Endothelial cell of umbilical vein (primary cell): ENCODE measurements at regions not wholly inside any gene's neighbourhood (a gene's known extent, or its start where the extent isn't known, plus 50 kb on each side); places are given as distances from the start of the nearest gene placed in this dataset.

Experiments
- BruUV-seq: library from RNA; stranded (reverse); fragments of 400-500 nt; replicated peaks from 2 replicates; lab custom pipeline; 2021; lab: Mats Ljungman, UMichigan
- CTCF ChIA-PET: fragments of 300-600, 350-600 bp; sonication (Branson Sonifier 250); formaldehyde crosslinking; loops from one replicate; lab custom pipeline; 2021; ENCODE audit warnings: antibody characterized with exemption, inconsistent platforms; lab: Charles Lee
- POLR2A ChIA-PET: fragments of 300-600, 350-600 bp; sonication (Branson Sonifier 250); formaldehyde crosslinking; loops from one replicate; lab custom pipeline; 2021; ENCODE audit warnings: antibody characterized with exemption, inconsistent platforms; lab: Charles Lee
- DNase-seq: peaks from one replicate; pipeline ENCODE4 v3.0.0-alpha.2; 2011; ENCODE audit warnings: low read depth, low spot score
- FAIRE-seq: peaks from 2 replicates; lab custom pipeline; 2011; peaks lifted over from hg19 to GRCh38; lab: Jason Lieb, UNC
- H2AFZ ChIP-seq: 2 replicates; pipeline ENCODE4 v1.6.0; 2012; ENCODE audit warnings: low read depth, low read length, control low read depth, inconsistent platforms
- H3K27ac ChIP-seq: 2 replicates; pipeline ENCODE4 v1.5.1; 2011; ENCODE audit warnings: low read depth, mild to moderate bottlenecking, control low read depth, low read length, moderate library complexity; ENCODE audit not compliant: insufficient read depth
- H3K27me3 ChIP-seq, 2 experiments: 2 replicates each; pipeline versions ENCODE4 v1.6.0 to v1.6.1; 2011; ENCODE audit warnings: low read length in 2 of 2, mixed read lengths in 1 of 2; ENCODE audit not compliant: control insufficient read depth in 2 of 2, insufficient read depth in 2 of 2
- H3K36me3 ChIP-seq, 2 experiments: 2 replicates in 1 of 2; 3 replicates in 1 of 2; pipeline ENCODE4 v1.5.1; 2011; ENCODE audit warnings: low read length in 2 of 2, mild to moderate bottlenecking in 1 of 2, moderate library complexity in 1 of 2; ENCODE audit not compliant: control insufficient read depth in 2 of 2, insufficient read depth in 2 of 2; ENCODE audit errors: extremely low read depth in 1 of 2
- H3K4me1 ChIP-seq: 3 replicates; pipeline ENCODE4 v1.5.1; 2011; ENCODE audit warnings: mild to moderate bottlenecking, low read length; ENCODE audit not compliant: control insufficient read depth, insufficient read depth; ENCODE audit errors: extremely low read depth
- H3K4me2 ChIP-seq: 2 replicates; pipeline ENCODE4 v1.6.1; 2011; ENCODE audit warnings: low read length, control low read depth, mixed read lengths; ENCODE audit not compliant: insufficient read depth
- H3K4me3 ChIP-seq, 3 experiments: fragments of 200-600 bp in 1 of 3; sonication (generic), shearing (Covaris generic) in 1 of 3; replicated peaks in 1 of 3; 2 replicates each; pipeline ENCODE4 v1.5.1; 2011 to 2016; ENCODE audit warnings: control low read depth in 3 of 3, low read length in 3 of 3, mild to moderate bottlenecking in 2 of 3, inconsistent platforms in 1 of 3, low read depth in 1 of 3, moderate library complexity in 1 of 3; ENCODE audit not compliant: insufficient read depth in 1 of 3
- H3K79me2 ChIP-seq: 2 replicates; pipeline ENCODE4 v1.6.0; 2012; ENCODE audit warnings: low read length, inconsistent platforms; ENCODE audit not compliant: control insufficient read depth, insufficient read depth
- H3K9ac ChIP-seq: replicated peaks from 2 replicates; pipeline ENCODE3; 2011; ENCODE audit warnings: low read length, control low read depth; ENCODE audit not compliant: insufficient read depth; ENCODE audit errors: extremely low read depth
- H3K9me1 ChIP-seq: replicated peaks from 3 replicates; pipeline ENCODE4 v1.6.0; 2011; ENCODE audit warnings: mild to moderate bottlenecking, low read length; ENCODE audit not compliant: control insufficient read depth, insufficient read depth; ENCODE audit errors: extremely low read depth
- H3K9me3 ChIP-seq: replicated peaks from 2 replicates; pipeline ENCODE4 v1.5.1; 2012; ENCODE audit warnings: low read length, inconsistent platforms; ENCODE audit not compliant: control insufficient read depth, insufficient read depth
- H4K20me1 ChIP-seq: replicated peaks from 2 replicates; pipeline ENCODE3; 2011; ENCODE audit warnings: mild to moderate bottlenecking, low read length; ENCODE audit not compliant: control insufficient read depth, insufficient read depth; ENCODE audit errors: extremely low read depth
- CTCF ChIP-seq, 2 donors: IDR thresholded peaks; 1 replicate in 1 of 2; 2 replicates in 1 of 2; pipeline ENCODE4 v1.5.1; 2011; ENCODE audit warnings: low read length in 2 of 2, mild to moderate bottlenecking in 2 of 2, moderate library complexity in 2 of 2, control low read depth in 1 of 2, inconsistent platforms in 1 of 2, low read depth in 1 of 2; ENCODE audit not compliant: insufficient read depth in 1 of 2; ENCODE audit errors: extremely low read depth in 1 of 2
- EZH2 ChIP-seq: IDR thresholded peaks from 2 replicates; pipeline ENCODE4 v1.6.1; 2012; ENCODE audit warnings: borderline replicate concordance, low read depth, mild to moderate bottlenecking, moderate library complexity, low read length, inconsistent platforms; ENCODE audit not compliant: severe bottlenecking
- FOS ChIP-seq: IDR thresholded peaks from 2 replicates; pipeline ENCODE4 v1.6.1; 2011; ENCODE audit warnings: mild to moderate bottlenecking, low read length, moderate library complexity, borderline replicate concordance; ENCODE audit not compliant: insufficient read depth
- GATA2 ChIP-seq: IDR thresholded peaks from 2 replicates; pipeline ENCODE4 v1.7.0; 2011; ENCODE audit warnings: low read depth, mild to moderate bottlenecking, moderate library complexity, mixed read lengths, low read length; ENCODE audit not compliant: insufficient read length, insufficient read depth
- JUN ChIP-seq: IDR thresholded peaks from 2 replicates; pipeline ENCODE4 v1.6.1; 2011; ENCODE audit warnings: borderline replicate concordance, low read depth; ENCODE audit not compliant: insufficient read length, insufficient read depth
- MAX ChIP-seq: IDR thresholded peaks from 2 replicates; pipeline ENCODE4 v1.6.1; 2011; ENCODE audit not compliant: insufficient read depth, insufficient read length
- MYC ChIP-seq: IDR thresholded peaks from one replicate; pipeline ENCODE4 v1.6.1; 2011; ENCODE audit warnings: mild to moderate bottlenecking, low read depth, low read length
- POLR2A ChIP-seq: IDR thresholded peaks from 2 replicates; pipeline ENCODE4 v1.6.1; 2012; ENCODE audit warnings: low read depth, mild to moderate bottlenecking, control low read depth, low read length
- POLR2AphosphoS5 ChIP-seq: IDR thresholded peaks from 2 replicates; pipeline ENCODE4 v1.6.1; 2012; ENCODE audit warnings: low read depth, mild to moderate bottlenecking, control low read depth, low read length, moderate library complexity; ENCODE audit not compliant: insufficient read depth
- dilution Hi-C: fragments of 300-500 bp; cut with MboI; formaldehyde crosslinking; loops from one replicate; pipeline ENCODE4 v1.15.0; 2019; ENCODE audit warnings: low sequenced_read_pairs; ENCODE audit not compliant: extremely low pct_ligation_motif_present
- intact Hi-C: fragments of 100-400 bp; cut with micrococcal nuclease; formaldehyde crosslinking; loops from one replicate; pipeline ENCODE4 v1.10.0; 2022

GRCh38 chr22:27433585-27434190 is 367.9 kb downstream of the MN1 start:
- H3K27ac ChIP-seq, result no peak overlapping the region
- DNase-seq, result peak; percentile 12

More at GRCh38 chr22:27433585-27434190, 367.9 kb downstream of the MN1 start:
- CTCF ChIA-PET, result interaction anchor here (0.6 to 1.3 kb wide), 4 partner anchors 13 to 27 kb away, joined by 3 read pairs; no protein-coding TSS in a partner anchor
- TF ChIP-seq JUN (no peak), POLR2A (no peak), GATA2 (no peak), MYC (no peak), CTCF (IDR thresholded peaks at IDR 0.05; ENCODE audit: extremely low read depth in 1 of 2, insufficient read depth in 1 of 2, low read depth in 1 of 2, low read length in 2 of 2) (no peak), MAX (no peak), POLR2AphosphoS5 (no peak), FOS (no peak), EZH2 (no peak)
- POLR2A ChIA-PET, result no interaction called here
- H3K36me3 ChIP-seq, result no peaks in the 10 kb centered on the region
- dilution Hi-C loops (no loop called here), intact Hi-C loops (no loop called here)
- H3K79me2 ChIP-seq, result no peaks in the 10 kb centered on the region
- no TSS peak for BruUV-seq
- H3K4me2 ChIP-seq, result no peak overlapping the region
- no peak for FAIRE-seq
- peaks cover 7 to 12% of the 10 kb centered on the region in 2 experiments for H3K27me3 ChIP-seq
- no peaks in the 10 kb centered on the region for H4K20me1 ChIP-seq
- no peaks in the 10 kb centered on the region for H3K4me1 ChIP-seq
- no peak overlapping the region for H3K9ac ChIP-seq
- H3K4me3 ChIP-seq, result no peak overlapping the region
- H3K9me3 ChIP-seq, result no peaks in the 10 kb centered on the region
- H2AFZ ChIP-seq, result no peak overlapping the region
- no peaks in the 10 kb centered on the region for H3K9me1 ChIP-seq
